B cell (primary cell): ENCODE measurements at regions not wholly inside any gene's neighbourhood (a gene's known extent, or its start where the extent isn't known, plus 50 kb on each side); places are given as distances from the start of the nearest gene placed in this dataset.
A peak's percentile ranks its signal among the peaks of the same experiment; 100 is the strongest.

Experiments
- ATAC-seq: fragments of 200-7000 bp; cut with Tn5 transposase; one replicate; pipeline ENCODE4 v1.10.0; 2021; ENCODE audit warnings: low read depth, mild to moderate bottlenecking, moderate number of reproducible peaks, moderate library complexity
- CTCF ChIA-PET: fragments of 350-600 bp; sonication (Branson Sonifier 250); formaldehyde crosslinking; loops from one replicate; lab custom pipeline; 2021; ENCODE audit warnings: antibody characterized with exemption, inconsistent platforms; lab: Charles Lee
- POLR2A ChIA-PET: fragments of 350-600 bp; sonication (Branson Sonifier 250); formaldehyde crosslinking; loops from one replicate; lab custom pipeline; 2021; ENCODE audit warnings: antibody characterized with exemption; lab: Charles Lee
- DNase-seq: peaks from one replicate; pipeline ENCODE4 v3.0.0; 2013
- H2AFZ ChIP-seq: 2 replicates; pipeline ENCODE4 v1.6.1; 2012; ENCODE audit warnings: mild to moderate bottlenecking, low read depth, low read length; ENCODE audit not compliant: insufficient read depth, poor library complexity, severe bottlenecking
- H3K27ac ChIP-seq, 2 donors: 1 replicate in 1 of 2; 2 replicates in 1 of 2; pipeline ENCODE4 v1.5.1; 2012 to 2013; ENCODE audit warnings: low read length in 2 of 2, mild to moderate bottlenecking in 2 of 2, moderate library complexity in 1 of 2
- H3K27me3 ChIP-seq, 4 experiments: fragments of 200-600 bp in 1 of 4; sonication (generic) in 1 of 4; replicated peaks in 1 of 4; 1 replicate in 2 of 4; 2 replicates in 2 of 4; pipeline versions ENCODE4 v1.6.1 to v1.7.0; 2013 to 2016; ENCODE audit warnings: low read length in 3 of 4, mild to moderate bottlenecking in 2 of 4, mixed read lengths in 1 of 4, moderate library complexity in 1 of 4; ENCODE audit not compliant: insufficient read depth in 4 of 4, control insufficient read depth in 3 of 4; ENCODE audit errors: control extremely low read depth in 1 of 4
- H3K36me3 ChIP-seq, 2 experiments: replicated peaks in 1 of 2; 1 replicate in 1 of 2; 2 replicates in 1 of 2; pipeline versions ENCODE4 v1.6.1 to v1.7.1; 2013; ENCODE audit warnings: low read length in 1 of 2; ENCODE audit not compliant: insufficient read depth in 2 of 2, control insufficient read depth in 1 of 2; ENCODE audit errors: control extremely low read depth in 1 of 2, extremely low read depth in 1 of 2
- H3K4me1 ChIP-seq, 2 donors: fragments of 200-600 bp in 1 of 2; sonication (generic) in 1 of 2; 1 replicate in 1 of 2; 2 replicates in 1 of 2; pipeline versions ENCODE4 v1.5.1 to v1.6.1; 2013 to 2017; ENCODE audit warnings: low read length in 2 of 2; ENCODE audit not compliant: control insufficient read depth in 2 of 2, insufficient read depth in 2 of 2
- H3K4me2 ChIP-seq: replicated peaks from 2 replicates; pipeline ENCODE3; 2012; ENCODE audit warnings: mild to moderate bottlenecking, low read depth, low read length; ENCODE audit not compliant: poor library complexity, severe bottlenecking
- H3K4me3 ChIP-seq, 5 experiments: fragments of 200-600 bp in 1 of 5; sonication (generic) in 1 of 5; 1 replicate in 3 of 5; 2 replicates in 2 of 5; pipeline versions ENCODE4 v1.5.1 to v1.7.0; 2011 to 2016; ENCODE audit warnings: low read length in 4 of 5, mild to moderate bottlenecking in 4 of 5, low read depth in 2 of 5, control low read depth in 1 of 5, moderate library complexity in 1 of 5; ENCODE audit not compliant: insufficient read depth in 1 of 5; ENCODE audit errors: control extremely low read depth in 1 of 5, extremely low read depth in 1 of 5
- H3K79me2 ChIP-seq: fragments of 200-600 bp; sonication (generic); one replicate; pipeline ENCODE4 v1.6.0; 2016; ENCODE audit warnings: low read length; ENCODE audit not compliant: control insufficient read depth, insufficient read depth
- H3K9ac ChIP-seq: fragments of 200-600 bp; sonication (generic); 2 replicates; pipeline ENCODE4 v1.6.1; 2017; ENCODE audit warnings: mild to moderate bottlenecking, low read length, moderate library complexity
- H3K9me3 ChIP-seq, 3 donors: one replicate each; pipeline versions ENCODE4 v1.6.1 to v1.7.1; 2013; ENCODE audit warnings: low read length in 2 of 3; ENCODE audit not compliant: control insufficient read depth in 2 of 3, insufficient read depth in 1 of 3; ENCODE audit errors: control extremely low read depth in 1 of 3
- H4K20me1 ChIP-seq: 2 replicates; pipeline ENCODE4 v1.6.0; 2012; ENCODE audit warnings: mild to moderate bottlenecking, low read length; ENCODE audit not compliant: insufficient read depth, control insufficient read depth, poor library complexity, severe bottlenecking
- H3K27ac Mint-ChIP-seq: one replicate; pipeline ENCODE4 v1.8.0; 2021; ENCODE audit warnings: mixed read lengths
- H3K27me3 Mint-ChIP-seq: one replicate; pipeline ENCODE4 v1.8.0; 2021; ENCODE audit warnings: mixed read lengths
- H3K4me1 Mint-ChIP-seq: one replicate; pipeline ENCODE4 v1.8.0; 2021; ENCODE audit warnings: mixed read lengths
- H3K4me3 Mint-ChIP-seq: one replicate; pipeline ENCODE4 v1.8.0; 2021; ENCODE audit warnings: mixed read lengths
- H3K9me3 Mint-ChIP-seq: one replicate; pipeline ENCODE4 v1.8.0; 2022; ENCODE audit warnings: mixed read lengths; ENCODE audit not compliant: insufficient read depth
- EZH2 ChIP-seq: IDR thresholded peaks from 2 replicates; pipeline ENCODE4 v1.6.1; 2012; ENCODE audit warnings: borderline replicate concordance, low read depth, mild to moderate bottlenecking, moderate library complexity, low read length; ENCODE audit not compliant: insufficient read depth, poor library complexity, severe bottlenecking
- WGBS: methylation state at CpG from one replicate; pipeline ENCODE4 v1.1.5; 2013; ENCODE audit warnings: missing lambda C conversion rate; ENCODE audit not compliant: insufficient coverage; 5-methylcytosine and 5-hydroxymethylcytosine counted together
- intact Hi-C: fragments of 100-400 bp; cut with micrococcal nuclease; formaldehyde crosslinking; loops from one replicate; pipeline ENCODE4 v1.10.0; 2022
- TF ChIP-seq, protein P1 (sequence below): fragments of 200-600 bp; IDR thresholded peaks from one replicate; pipeline ENCODE4 v1.8.0; 2022; ENCODE audit warnings: antibody characterized with exemption, mild to moderate bottlenecking

DNA sequence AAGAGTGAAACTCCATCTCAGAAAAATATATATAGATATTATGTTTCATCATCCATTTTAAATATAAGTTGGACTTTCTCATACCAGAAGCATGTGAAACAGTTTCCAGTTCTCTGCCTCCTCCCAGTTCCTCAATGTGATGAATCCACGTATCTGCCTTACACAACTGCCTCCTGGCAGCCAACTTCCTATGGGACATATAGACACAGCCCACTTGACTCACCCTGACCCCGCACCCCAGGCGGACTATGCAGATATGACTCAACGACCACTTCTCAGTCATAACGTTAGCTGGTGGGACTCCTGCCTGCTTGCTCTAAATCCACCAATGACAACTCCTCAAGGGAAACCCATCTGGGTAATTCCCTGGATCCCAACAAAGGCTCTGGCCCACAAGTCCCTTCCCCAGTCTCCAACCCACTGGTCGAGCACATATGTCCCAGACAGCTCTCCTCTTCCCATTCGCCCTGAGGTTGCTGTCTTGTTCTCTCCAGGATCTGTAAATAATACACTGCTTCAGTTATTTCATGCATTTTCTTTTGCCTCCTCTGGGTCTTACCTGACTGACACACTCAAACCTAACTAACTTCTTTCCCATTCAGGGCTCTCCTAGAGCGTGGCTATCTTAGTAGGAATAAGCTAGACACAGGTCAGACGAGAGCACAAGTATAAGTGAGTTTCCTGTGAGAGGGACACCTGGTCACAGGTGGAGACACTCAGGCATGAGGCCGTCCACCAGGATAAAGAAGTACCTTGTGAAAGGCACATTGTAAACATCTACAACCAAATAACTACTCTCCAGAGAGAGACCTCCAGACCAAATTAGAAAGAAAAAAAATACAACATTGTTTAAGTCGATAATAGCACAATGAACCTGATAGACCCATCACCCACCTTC lies 548.5 kb downstream of the CD83 start:
- Mint-ChIP-seq H3K4me3 (peak overlapping the region; percentile 40), H3K4me1 (peaks cover 41% of the 10 kb centered on the region), H3K27ac (peak overlapping the region; percentile 77), H3K9me3 (no peaks in the 10 kb centered on the region), H3K27me3 (no peaks in the 10 kb centered on the region)
- Histone ChIP-seq H3K4me3 (no peak overlapping the region), H3K4me2 (no peak overlapping the region), H3K36me3 (no peaks in the 10 kb centered on the region), H3K4me1 (peaks cover 48 to 55% of the 10 kb centered on the region in 2 donors), H2AFZ (no peak overlapping the region), H3K9ac (no peak overlapping the region), H3K27ac (no peak overlapping the region), H3K9me3 (no peaks in the 10 kb centered on the region), H3K79me2 (no peaks in the 10 kb centered on the region), H4K20me1 (no peaks in the 10 kb centered on the region), H3K27me3 (no peaks in the 10 kb centered on the region)
- ChIA-PET CTCF (interaction anchor here (0.8 kb wide), 1 partner anchor 51 kb away, joined by 3 read pairs; no protein-coding TSS in a partner anchor), POLR2A (interaction anchor here (0.6 to 0.7 kb wide), 2 partner anchors 15 to 18 kb away, joined by 3 to 5 read pairs; no protein-coding TSS in a partner anchor)
- ATAC-seq (no peak), DNase-seq (peak; percentile 13)
- intact Hi-C loops = no loop called here
- WGBS = 72% methylated on average over 8 of the region's 11 CpGs
- TF ChIP-seq EZH2 = no peak
- TF ChIP-seq, protein P1, sequence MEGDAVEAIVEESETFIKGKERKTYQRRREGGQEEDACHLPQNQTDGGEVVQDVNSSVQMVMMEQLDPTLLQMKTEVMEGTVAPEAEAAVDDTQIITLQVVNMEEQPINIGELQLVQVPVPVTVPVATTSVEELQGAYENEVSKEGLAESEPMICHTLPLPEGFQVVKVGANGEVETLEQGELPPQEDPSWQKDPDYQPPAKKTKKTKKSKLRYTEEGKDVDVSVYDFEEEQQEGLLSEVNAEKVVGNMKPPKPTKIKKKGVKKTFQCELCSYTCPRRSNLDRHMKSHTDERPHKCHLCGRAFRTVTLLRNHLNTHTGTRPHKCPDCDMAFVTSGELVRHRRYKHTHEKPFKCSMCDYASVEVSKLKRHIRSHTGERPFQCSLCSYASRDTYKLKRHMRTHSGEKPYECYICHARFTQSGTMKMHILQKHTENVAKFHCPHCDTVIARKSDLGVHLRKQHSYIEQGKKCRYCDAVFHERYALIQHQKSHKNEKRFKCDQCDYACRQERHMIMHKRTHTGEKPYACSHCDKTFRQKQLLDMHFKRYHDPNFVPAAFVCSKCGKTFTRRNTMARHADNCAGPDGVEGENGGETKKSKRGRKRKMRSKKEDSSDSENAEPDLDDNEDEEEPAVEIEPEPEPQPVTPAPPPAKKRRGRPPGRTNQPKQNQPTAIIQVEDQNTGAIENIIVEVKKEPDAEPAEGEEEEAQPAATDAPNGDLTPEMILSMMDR = no peak

DNA sequence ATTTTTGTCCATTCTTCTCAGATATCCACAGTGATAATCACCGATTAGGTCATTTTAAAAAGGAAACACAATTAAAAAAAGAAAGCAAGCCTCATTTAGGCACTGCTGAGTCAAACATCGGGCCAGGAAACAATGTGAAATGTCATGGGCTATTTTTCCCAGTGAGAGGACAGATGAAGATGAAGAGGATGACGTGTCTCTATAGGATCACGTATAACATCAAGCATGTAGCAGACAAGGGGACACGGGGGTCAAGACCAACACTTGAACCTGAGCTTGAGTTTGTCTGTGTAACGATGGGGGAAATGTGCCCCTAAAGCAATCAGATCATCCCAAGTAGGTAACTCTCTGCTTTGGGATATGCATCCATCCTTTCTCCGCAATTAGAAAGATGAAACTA lies 553.2 kb downstream of the CD83 start:
- Mint-ChIP-seq H3K27me3 (no peaks in the 10 kb centered on the region), H3K9me3 (no peaks in the 10 kb centered on the region), H3K4me3 (no peak overlapping the region), H3K4me1 (peaks cover 40% of the 10 kb centered on the region), H3K27ac (no peak overlapping the region)
- TF ChIP-seq, protein P1 = no peak
- TF ChIP-seq EZH2 = no peak
- no peak for DNase-seq
- CTCF ChIA-PET = interaction anchor here (0.5 to 1.2 kb wide), 2 partner anchors 10 to 796 kb away, joined by 3 to 5 read pairs; no protein-coding TSS in a partner anchor
- intact Hi-C loops = no loop called here
- no peak overlapping the region for H3K9ac ChIP-seq
- WGBS = 94% methylated on average over 6 of the region's 7 CpGs
- H3K79me2 ChIP-seq = no peaks in the 10 kb centered on the region
- no peaks in the 10 kb centered on the region for H4K20me1 ChIP-seq
- ATAC-seq = no peak
- no peaks in the 10 kb centered on the region for H3K9me3 ChIP-seq
- H3K27me3 ChIP-seq = no peaks in the 10 kb centered on the region
- H2AFZ ChIP-seq = no peak overlapping the region
- POLR2A ChIA-PET = no interaction called here
- H3K4me1 ChIP-seq = peaks cover 11 to 23% of the 10 kb centered on the region in 2 donors
- H3K4me2 ChIP-seq = no peak overlapping the region
- H3K27ac ChIP-seq = no peak overlapping the region
- H3K4me3 ChIP-seq = no peak overlapping the region
- no peaks in the 10 kb centered on the region for H3K36me3 ChIP-seq
